GM23248 (cell line): ENCODE measurements at regions not wholly inside any gene's neighbourhood (a gene's known extent, or its start where the extent isn't known, plus 50 kb on each side); places are given as distances from the start of the nearest gene placed in this dataset.

ENCODE experiments used
- EZH2 ChIP-seq: fragments of 200-600 bp; sonication (generic); IDR thresholded peaks from 2 replicates; pipeline ENCODE4 v1.6.1; 2018; ENCODE audit warnings: antibody characterized with exemption, mild to moderate bottlenecking; ENCODE audit not compliant: insufficient read depth, poor library complexity, severe bottlenecking
- EZH2phosphoT487 ChIP-seq: fragments of 200-600 bp; sonication (generic); IDR thresholded peaks from 2 replicates; pipeline ENCODE4 v1.6.1; 2018; ENCODE audit warnings: antibody characterized with exemption, moderate library complexity, mild to moderate bottlenecking, low read depth; ENCODE audit not compliant: insufficient read depth

GRCh38 chr15:67903708-67904107, 63.9 kb upstream of the RNU6-1 start:
- TF ChIP-seq EZH2phosphoT487, result no peak
- no peak for TF ChIP-seq EZH2
